Colonic mucosa (tissue), 4 donors: ENCODE measurements at regions not wholly inside any gene's neighbourhood (a gene's known extent, or its start where the extent isn't known, plus 50 kb on each side); places are given as distances from the start of the nearest gene placed in this dataset.

Experiments
- DNase-seq: peaks from one replicate; pipeline ENCODE4 v3.0.0-alpha.2; 2020
- H3K27ac ChIP-seq: fragments of 200-600 bp; one replicate; pipeline ENCODE4 v1.8.0; 2021
- H3K27me3 ChIP-seq: fragments of 200-600 bp; one replicate; pipeline ENCODE4 v1.8.0; 2021
- H3K36me3 ChIP-seq: fragments of 200-600 bp; one replicate; pipeline ENCODE4 v1.8.0; 2021
- H3K4me1 ChIP-seq: fragments of 200-600 bp; one replicate; pipeline ENCODE4 v1.8.0; 2021; ENCODE audit warnings: mild to moderate bottlenecking
- H3K4me3 ChIP-seq: fragments of 200-600 bp; one replicate; pipeline ENCODE4 v1.8.0; 2021
- H3K9ac ChIP-seq, 2 donors: one replicate each; pipeline ENCODE4 v1.7.0; 2013; ENCODE audit warnings: control low read depth in 2 of 2, low read depth in 2 of 2, low read length in 2 of 2
- H3K9me3 ChIP-seq: fragments of 200-600 bp; one replicate; pipeline ENCODE4 v1.8.0; 2021
- CTCF ChIP-seq: fragments of 200-600 bp; IDR thresholded peaks from one replicate; pipeline ENCODE4 v1.8.0; 2022; ENCODE audit warnings: antibody characterized with exemption, mild to moderate bottlenecking
- intact Hi-C: fragments of 100-400 bp; cut with DNase I; formaldehyde crosslinking; loops from one replicate; pipeline ENCODE4 v1.14.1; 2022
- donor health status: healthy.
- donor health status: DM: no; HTN: no; CAD: no.
- donor health status: DM: no; HTN: no; CAD: no.

GRCh38 chr2:41985573-41986095 lies 62.2 kb upstream of the PKDCC start:
- Histone ChIP-seq H3K9me3 (no peaks in the 10 kb centered on the region), H3K27me3 (no peaks in the 10 kb centered on the region), H3K4me3 (no peak overlapping the region), H3K36me3 (no peaks in the 10 kb centered on the region), H3K9ac (no peak overlapping the region), H3K4me1 (no peaks in the 10 kb centered on the region), H3K27ac (no peak overlapping the region)
- TF ChIP-seq CTCF: no peak
- intact Hi-C loops: no loop called here
- no peak for DNase-seq

GRCh38 chr2:41989501-41990180 lies 58.2 kb upstream of the PKDCC start:
- Histone ChIP-seq H3K27ac (no peak overlapping the region), H3K9ac (no peak overlapping the region), H3K4me3 (no peak overlapping the region), H3K4me1 (no peaks in the 10 kb centered on the region), H3K9me3 (no peaks in the 10 kb centered on the region), H3K27me3 (no peaks in the 10 kb centered on the region), H3K36me3 (no peaks in the 10 kb centered on the region)
- intact Hi-C loops: no loop called here
- TF ChIP-seq CTCF: no peak
- DNase-seq: no peak

GRCh38 chr2:41990245-41990644 lies 57.6 kb upstream of the PKDCC start:
- Histone ChIP-seq H3K27me3 (no peaks in the 10 kb centered on the region), H3K4me3 (no peak overlapping the region), H3K4me1 (no peaks in the 10 kb centered on the region), H3K9me3 (no peaks in the 10 kb centered on the region), H3K9ac (no peak overlapping the region), H3K27ac (no peak overlapping the region), H3K36me3 (no peaks in the 10 kb centered on the region)
- intact Hi-C loops: no loop called here
- TF ChIP-seq CTCF: no peak
- DNase-seq: no peak

GRCh38 chr2:41990688-41991087 lies 57.1 kb upstream of the PKDCC start:
- no peak overlapping the region for H3K4me3 ChIP-seq
- intact Hi-C loops: no loop called here
- no peaks in the 10 kb centered on the region for H3K36me3 ChIP-seq
- no peaks in the 10 kb centered on the region for H3K9me3 ChIP-seq
- DNase-seq: no peak
- H3K27me3 ChIP-seq: no peaks in the 10 kb centered on the region
- H3K9ac ChIP-seq: no peak overlapping the region
- no peak overlapping the region for H3K27ac ChIP-seq
- no peaks in the 10 kb centered on the region for H3K4me1 ChIP-seq
- no peak for TF ChIP-seq CTCF

- H3K4me1 ChIP-seq: no peaks in the 10 kb centered on the region
- no peak overlapping the region for H3K4me3 ChIP-seq
- intact Hi-C loops: no loop called here
- H3K27me3 ChIP-seq: no peaks in the 10 kb centered on the region
- no peak overlapping the region for H3K27ac ChIP-seq
- H3K9me3 ChIP-seq: no peaks in the 10 kb centered on the region
- TF ChIP-seq CTCF: no peak
- DNase-seq: no peak
- H3K9ac ChIP-seq: no peak overlapping the region
- no peaks in the 10 kb centered on the region for H3K36me3 ChIP-seq
Measured at GRCh38 chr2:41992056-41992642, 55.7 kb upstream of the PKDCC start.
